ENCODE measurements at regions not wholly inside any gene's neighbourhood (a gene's known extent, or its start where the extent isn't known, plus 50 kb on each side); places are given as distances from the start of the nearest gene placed in this dataset.

DNA sequence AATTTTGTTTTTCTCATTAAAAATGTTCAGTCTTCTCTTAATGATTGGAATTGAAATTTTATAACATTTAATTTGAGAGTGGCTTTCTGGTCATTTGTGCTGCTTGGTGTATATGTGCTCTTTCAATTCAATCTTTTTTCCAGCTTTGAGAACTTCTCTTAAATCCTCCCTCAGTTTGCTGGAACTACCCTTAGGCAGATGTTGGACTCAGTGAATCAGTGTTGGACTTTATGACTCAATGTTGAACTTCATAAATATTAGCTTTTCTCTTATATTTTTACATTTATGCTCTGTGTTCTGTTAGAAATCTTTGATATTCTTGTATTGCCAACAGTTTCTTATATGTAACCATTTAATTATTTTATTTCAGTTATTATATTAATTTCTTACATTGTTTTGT, 935.5 kb upstream of the FBXO33 start:
- TF ChIP-seq EZH2 (IDR thresholded peaks at IDR 0.05): no peak
- no peak for TF ChIP-seq POLR2AphosphoS5 (IDR thresholded peaks at IDR 0.05; ENCODE audit: borderline replicate concordance, low read depth, low read length)
- TF ChIP-seq FOXP2 (optimal IDR thresholded peaks at IDR 0.05; ENCODE audit: control extremely low read depth, extremely low read length, insufficient read depth): no peak
